ENCODE measurements at regions not wholly inside any gene's neighbourhood (a gene's known extent, or its start where the extent isn't known, plus 50 kb on each side); places are given as distances from the start of the nearest gene placed in this dataset.

DNA sequence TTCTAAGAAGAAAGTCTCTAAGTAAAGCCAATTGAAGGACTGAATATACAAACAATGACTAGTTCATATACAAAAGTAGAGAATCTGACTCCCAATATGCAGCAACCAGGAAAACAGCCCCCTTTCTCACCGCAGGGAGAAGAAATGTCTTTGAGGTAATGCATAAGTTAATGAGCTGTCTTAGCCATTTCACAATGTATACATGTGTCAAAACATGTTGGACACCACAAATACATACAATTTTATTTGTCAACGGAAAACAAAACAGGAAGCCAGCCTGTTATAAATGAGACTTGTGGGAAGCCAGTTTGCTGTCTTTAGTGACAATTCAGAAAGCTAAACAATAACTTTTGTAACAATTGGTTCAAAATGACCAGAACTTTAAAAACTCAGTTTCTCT lies 389.2 kb downstream of the CBLN2 start:
- TF ChIP-seq EZH2 (IDR thresholded peaks at IDR 0.05; ENCODE audit: borderline replicate concordance, low read depth, low read length, severe bottlenecking): no peak
- TF ChIP-seq, protein P1, sequence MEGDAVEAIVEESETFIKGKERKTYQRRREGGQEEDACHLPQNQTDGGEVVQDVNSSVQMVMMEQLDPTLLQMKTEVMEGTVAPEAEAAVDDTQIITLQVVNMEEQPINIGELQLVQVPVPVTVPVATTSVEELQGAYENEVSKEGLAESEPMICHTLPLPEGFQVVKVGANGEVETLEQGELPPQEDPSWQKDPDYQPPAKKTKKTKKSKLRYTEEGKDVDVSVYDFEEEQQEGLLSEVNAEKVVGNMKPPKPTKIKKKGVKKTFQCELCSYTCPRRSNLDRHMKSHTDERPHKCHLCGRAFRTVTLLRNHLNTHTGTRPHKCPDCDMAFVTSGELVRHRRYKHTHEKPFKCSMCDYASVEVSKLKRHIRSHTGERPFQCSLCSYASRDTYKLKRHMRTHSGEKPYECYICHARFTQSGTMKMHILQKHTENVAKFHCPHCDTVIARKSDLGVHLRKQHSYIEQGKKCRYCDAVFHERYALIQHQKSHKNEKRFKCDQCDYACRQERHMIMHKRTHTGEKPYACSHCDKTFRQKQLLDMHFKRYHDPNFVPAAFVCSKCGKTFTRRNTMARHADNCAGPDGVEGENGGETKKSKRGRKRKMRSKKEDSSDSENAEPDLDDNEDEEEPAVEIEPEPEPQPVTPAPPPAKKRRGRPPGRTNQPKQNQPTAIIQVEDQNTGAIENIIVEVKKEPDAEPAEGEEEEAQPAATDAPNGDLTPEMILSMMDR (IDR thresholded peaks at IDR 0.05; ENCODE audit: borderline replicate concordance, extremely low read depth, low read length, poor library complexity, severe bottlenecking): no peak
